ENCODE measurements at regions not wholly inside any gene's neighbourhood (a gene's known extent, or its start where the extent isn't known, plus 50 kb on each side); places are given as distances from the start of the nearest gene placed in this dataset.

DNA sequence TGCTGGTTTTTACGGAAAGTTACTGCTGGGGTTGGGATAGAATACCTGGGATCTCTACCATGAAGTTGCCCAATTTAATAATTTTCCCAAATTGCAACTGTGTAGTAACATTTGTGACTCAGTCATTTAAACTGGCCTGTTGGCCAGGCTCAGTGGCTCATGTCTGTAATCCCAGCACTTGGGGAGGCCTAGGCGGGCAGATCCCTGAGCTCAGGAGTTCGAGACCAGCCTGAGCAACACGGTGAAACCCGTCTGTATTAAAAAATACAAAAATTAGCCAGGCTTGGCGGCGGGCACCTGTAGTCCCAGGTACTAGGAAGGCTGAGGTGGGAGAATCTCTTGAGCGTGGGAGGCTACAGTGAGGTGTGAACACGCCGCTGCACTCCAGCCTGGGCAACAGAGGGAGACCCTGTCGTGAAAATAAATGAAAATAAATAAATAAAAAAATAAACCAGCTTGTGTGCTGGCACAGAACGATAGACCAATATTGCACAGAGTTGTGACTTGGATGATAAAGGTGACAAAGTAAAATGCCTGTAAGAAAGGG lies 160.7 kb upstream of the ZNF608 start:
- TF ChIP-seq EZH2 (IDR thresholded peaks at IDR 0.05; ENCODE audit: low read length, unreplicated experiment) (no peak), CTCF (conservative IDR thresholded peaks at IDR 0.05; ENCODE audit: low read depth, low read length) (no peak), EZH2phosphoT487 (IDR thresholded peaks at IDR 0.05; ENCODE audit: borderline replicate concordance, low read length) (no peak)
- DNase-seq (no peak), ATAC-seq (no peak)
- Histone ChIP-seq H3K27ac (ENCODE audit: low read length) (no peak overlapping the region), H3K4me1 (ENCODE audit: insufficient read depth, low read length) (peaks cover 6% of the 10 kb centered on the region), H3K9me3 (ENCODE audit: low read length) (no peaks in the 10 kb centered on the region), H3K9ac (ENCODE audit: low read length) (no peak overlapping the region), H2AFZ (ENCODE audit: low read length) (peak overlapping the region; percentile 42; the same call in 1 of the 2 replicates), H3K36me3 (ENCODE audit: low read depth, low read length) (no peaks in the 10 kb centered on the region), H3F3A (ENCODE audit: low read length, unreplicated experiment) (no peaks in the 10 kb centered on the region), H3K4me3 (ENCODE audit: low read length) (no peak overlapping the region), H3K4me2 (ENCODE audit: low read length) (peak overlapping the region; percentile 17; the same call in 1 of the 2 replicates), H3K27me3 (ENCODE audit: low read length) (no peaks in the 10 kb centered on the region), H3K79me2 (ENCODE audit: low read length) (no peaks in the 10 kb centered on the region), H4K20me1 (ENCODE audit: low read length) (no peaks in the 10 kb centered on the region), H3K9me2 (replicated peaks; ENCODE audit: low read length) (no peaks in the 10 kb centered on the region)
- ChIA-PET CTCF (no interaction called here), POLR2A (ENCODE audit: unreplicated experiment) (no interaction called here)
- intact Hi-C loops (cut with micrococcal nuclease), result loop anchor here (10.0 kb wide), 2 partner anchors 252 to 498 kb away; no protein-coding TSS in a partner anchor
- no TSS peak for BruUV-seq (replicated peaks)

DNA sequence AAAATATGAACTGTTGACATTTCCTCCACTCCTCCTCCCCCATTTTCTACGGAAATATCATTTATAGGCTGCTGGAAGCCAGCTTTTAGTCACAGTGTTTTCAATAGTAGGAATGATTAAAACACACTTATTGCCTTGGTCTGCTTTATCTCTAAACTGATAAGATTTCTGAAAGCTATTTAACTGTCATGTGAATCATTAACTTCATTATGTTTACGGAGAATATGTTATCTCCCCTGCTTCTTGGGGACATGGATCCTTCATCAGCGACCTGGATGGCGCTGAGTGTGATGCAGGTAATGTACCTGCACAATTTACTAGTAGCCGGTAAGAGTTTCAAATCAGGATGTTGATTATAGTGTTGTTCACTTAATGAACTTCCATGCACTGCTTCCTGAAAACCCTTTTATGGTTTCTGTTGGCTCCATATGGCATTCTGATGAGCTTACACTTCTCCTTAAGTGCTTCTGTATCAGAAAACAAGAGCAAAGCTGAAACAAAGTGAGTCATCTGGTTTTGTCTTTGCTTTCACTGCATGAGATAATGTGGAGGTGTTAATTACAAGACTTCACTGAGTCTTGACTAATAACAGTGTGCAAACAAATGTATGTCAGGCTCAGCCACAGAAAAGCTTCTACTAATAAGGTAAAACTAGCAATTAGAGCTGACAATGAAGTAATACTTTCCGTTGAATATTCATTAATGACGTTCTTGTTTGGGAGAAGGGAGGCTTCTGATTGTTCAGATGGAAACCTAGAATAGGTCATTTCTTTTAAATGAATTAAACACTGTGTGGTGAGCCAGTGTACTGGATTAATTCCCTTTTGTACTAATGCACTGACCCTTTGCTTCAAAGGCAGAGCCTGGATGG lies 162.4 kb upstream of the ZNF608 start:
- Histone ChIP-seq H4K20me1 (ENCODE audit: low read length) (no peaks in the 10 kb centered on the region), H3K4me2 (ENCODE audit: low read length) (no peak overlapping the region), H3K79me2 (ENCODE audit: low read length) (no peaks in the 10 kb centered on the region), H3K9ac (ENCODE audit: low read length) (no peak overlapping the region), H3K36me3 (ENCODE audit: low read depth, low read length) (no peaks in the 10 kb centered on the region), H3K9me3 (ENCODE audit: low read length) (no peaks in the 10 kb centered on the region), H3K27ac (ENCODE audit: low read length) (no peak overlapping the region), H3K4me1 (ENCODE audit: insufficient read depth, low read length) (peaks cover 6% of the 10 kb centered on the region), H3F3A (ENCODE audit: low read length, unreplicated experiment) (no peaks in the 10 kb centered on the region), H3K4me3 (ENCODE audit: low read length) (no peak overlapping the region), H2AFZ (ENCODE audit: low read length) (no peak overlapping the region), H3K9me2 (replicated peaks; ENCODE audit: low read length) (no peaks in the 10 kb centered on the region), H3K27me3 (ENCODE audit: low read length) (no peaks in the 10 kb centered on the region)
- TF ChIP-seq EZH2phosphoT487 (IDR thresholded peaks at IDR 0.05; ENCODE audit: borderline replicate concordance, low read length), result no peak
- TF ChIP-seq CTCF (conservative IDR thresholded peaks at IDR 0.05; ENCODE audit: low read depth, low read length), result no peak
- no peak for TF ChIP-seq EZH2 (IDR thresholded peaks at IDR 0.05; ENCODE audit: low read length, unreplicated experiment)
- ChIA-PET CTCF (no interaction called here), POLR2A (ENCODE audit: unreplicated experiment) (no interaction called here)
- intact Hi-C loops (cut with micrococcal nuclease), result loop anchor here (10.0 kb wide), 2 partner anchors 254 to 496 kb away; no protein-coding TSS in a partner anchor
- DNase-seq (no peak), ATAC-seq (no peak)
- BruUV-seq (replicated peaks), result no TSS peak

- Histone ChIP-seq H3K36me3 (ENCODE audit: low read depth, low read length) (no peaks in the 10 kb centered on the region), H3K4me2 (ENCODE audit: low read length) (no peak overlapping the region), H3K9ac (ENCODE audit: low read length) (no peak overlapping the region), H3F3A (ENCODE audit: low read length, unreplicated experiment) (no peaks in the 10 kb centered on the region), H4K20me1 (ENCODE audit: low read length) (no peaks in the 10 kb centered on the region), H3K79me2 (ENCODE audit: low read length) (no peaks in the 10 kb centered on the region), H3K9me2 (replicated peaks; ENCODE audit: low read length) (no peaks in the 10 kb centered on the region), H3K4me3 (ENCODE audit: low read length) (no peak overlapping the region), H2AFZ (ENCODE audit: low read length) (no peak overlapping the region), H3K27ac (ENCODE audit: low read length) (no peak overlapping the region), H3K9me3 (ENCODE audit: low read length) (no peaks in the 10 kb centered on the region), H3K4me1 (ENCODE audit: insufficient read depth, low read length) (peaks cover 6% of the 10 kb centered on the region), H3K27me3 (ENCODE audit: low read length) (no peaks in the 10 kb centered on the region)
- intact Hi-C loops (cut with micrococcal nuclease), result loop anchor here (10.0 kb wide), 2 partner anchors 255 to 495 kb away; no protein-coding TSS in a partner anchor
- ChIA-PET CTCF (no interaction called here), POLR2A (ENCODE audit: unreplicated experiment) (no interaction called here)
- ATAC-seq (no peak), DNase-seq (no peak)
- no TSS peak for BruUV-seq (replicated peaks)
- TF ChIP-seq EZH2 (IDR thresholded peaks at IDR 0.05; ENCODE audit: low read length, unreplicated experiment) (no peak), EZH2phosphoT487 (IDR thresholded peaks at IDR 0.05; ENCODE audit: borderline replicate concordance, low read length) (no peak), CTCF (conservative IDR thresholded peaks at IDR 0.05; ENCODE audit: low read depth, low read length) (no peak)
Observed at GRCh38 chr5:124909734-124910133, 163.3 kb upstream of the ZNF608 start.
